ENCODE measurements at regions not wholly inside any gene's neighbourhood (a gene's known extent, or its start where the extent isn't known, plus 50 kb on each side); places are given as distances from the start of the nearest gene placed in this dataset.

- FAIRE-seq (no peak), DNase-seq (ENCODE audit: insufficient read length, low spot score) (no peak)
- TF ChIP-seq CTCF (IDR thresholded peaks at IDR 0.05; ENCODE audit: insufficient read depth, missing control alignments), result no peak
Observed at GRCh38 chr2:225104321-225104720, 62.1 kb upstream of the DOCK10 start.

GRCh38 chr2:225103737-225104141 is 61.5 kb upstream of the DOCK10 start:
- FAIRE-seq, result no peak

GRCh38 chr2:225100856-225101294 is 58.6 kb upstream of the DOCK10 start:
- no peak for TF ChIP-seq CTCF (IDR thresholded peaks at IDR 0.05; ENCODE audit: insufficient read depth, missing control alignments)
- DNase-seq (ENCODE audit: insufficient read length, low spot score), result no peak
- no peak for FAIRE-seq

More at GRCh38 chr2:225103737-225104141, 61.5 kb upstream of the DOCK10 start:
- TF ChIP-seq CTCF (IDR thresholded peaks at IDR 0.05; ENCODE audit: insufficient read depth, missing control alignments), result no peak
- DNase-seq (ENCODE audit: insufficient read length, low spot score), result no peak

GRCh38 chr2:225100269-225100668 is 58.0 kb upstream of the DOCK10 start:
- TF ChIP-seq CTCF (IDR thresholded peaks at IDR 0.05; ENCODE audit: insufficient read depth, missing control alignments), result no peak
- DNase-seq (ENCODE audit: insufficient read length, low spot score) (no peak), FAIRE-seq (no peak)

- TF ChIP-seq CTCF (IDR thresholded peaks at IDR 0.05; ENCODE audit: insufficient read depth, missing control alignments), result no peak
- FAIRE-seq, result no peak
Observed at GRCh38 chr2:225097035-225097434, 54.8 kb upstream of the DOCK10 start.

More at GRCh38 chr2:225097035-225097434, 54.8 kb upstream of the DOCK10 start:
- DNase-seq (ENCODE audit: insufficient read length, low spot score), result no peak
